GM18499 (cell line): ENCODE measurements at regions not wholly inside any gene's neighbourhood (a gene's known extent, or its start where the extent isn't known, plus 50 kb on each side); places are given as distances from the start of the nearest gene placed in this dataset.
"Not testable (repeated sequence)": the region's sequence is repeated elsewhere in the genome, so short reads cannot be mapped to it uniquely, and the experiment has no call there.

Source experiments
- ATAC-seq: cut with Tn5 transposase; IDR thresholded peaks from one replicate; pipeline ENCODE4 v1.9.1; 2021; ENCODE audit warnings: moderate number of reproducible peaks; ENCODE audit not compliant: insufficient read depth, unreplicated experiment

- ATAC-seq: no peak
Observed at GRCh38 chr7:155377071-155377837, 79.6 kb downstream of the INSIG1 start.

- ATAC-seq: no peak
Observed at GRCh38 chr7:155377838-155378579, 79.9 kb upstream of the EN2 start.

- ATAC-seq: no peak
Observed at GRCh38 chr7:155378580-155378934, 79.4 kb upstream of the EN2 start.

GRCh38 chr7:155378959-155379871 lies 78.7 kb upstream of the EN2 start:
- no peak for ATAC-seq

- ATAC-seq: peak; percentile 57
Observed at GRCh38 chr7:155380221-155380861, 77.6 kb upstream of the EN2 start.

GRCh38 chr7:155380976-155381851 lies 76.7 kb upstream of the EN2 start:
- no peak for ATAC-seq

GRCh38 chr7:155381852-155382801 lies 75.8 kb upstream of the EN2 start:
- no peak for ATAC-seq

- ATAC-seq: no peak
Observed at GRCh38 chr7:155382802-155383171, 75.1 kb upstream of the EN2 start.

GRCh38 chr7:155383756-155384491 lies 74.0 kb upstream of the EN2 start:
- ATAC-seq: no peak

- no peak for ATAC-seq
Observed at GRCh38 chr7:155384751-155385150, 73.2 kb upstream of the EN2 start.

GRCh38 chr7:155385182-155385581 lies 72.7 kb upstream of the EN2 start:
- ATAC-seq: not testable (repeated sequence)

GRCh38 chr7:155386608-155387007 lies 71.3 kb upstream of the EN2 start:
- no peak for ATAC-seq

GRCh38 chr7:155387066-155387620 lies 70.8 kb upstream of the EN2 start:
- no peak for ATAC-seq

GRCh38 chr7:155388561-155388960 lies 69.4 kb upstream of the EN2 start:
- ATAC-seq: no peak

- ATAC-seq: no peak
Observed at GRCh38 chr7:155391414-155391813, 66.5 kb upstream of the EN2 start.

- no peak for ATAC-seq
Observed at GRCh38 chr7:155392726-155393570, 65.0 kb upstream of the EN2 start.

GRCh38 chr7:155394413-155394812 lies 63.5 kb upstream of the EN2 start:
- no peak for ATAC-seq
